ENCODE measurements at regions not wholly inside any gene's neighbourhood (a gene's known extent, or its start where the extent isn't known, plus 50 kb on each side); places are given as distances from the start of the nearest gene placed in this dataset.

GRCh38 chr7:53596230-53596629 lies 560.8 kb downstream of the POM121L12 start:
- no peaks in the 10 kb centered on the region for H3K79me2 ChIP-seq (ENCODE audit: insufficient read depth, low read length)
- no peak overlapping the region for H3K9ac ChIP-seq (ENCODE audit: low read length)
- H4K20me1 ChIP-seq (ENCODE audit: insufficient read depth, low read length): no peaks in the 10 kb centered on the region
- TF ChIP-seq, protein P1, sequence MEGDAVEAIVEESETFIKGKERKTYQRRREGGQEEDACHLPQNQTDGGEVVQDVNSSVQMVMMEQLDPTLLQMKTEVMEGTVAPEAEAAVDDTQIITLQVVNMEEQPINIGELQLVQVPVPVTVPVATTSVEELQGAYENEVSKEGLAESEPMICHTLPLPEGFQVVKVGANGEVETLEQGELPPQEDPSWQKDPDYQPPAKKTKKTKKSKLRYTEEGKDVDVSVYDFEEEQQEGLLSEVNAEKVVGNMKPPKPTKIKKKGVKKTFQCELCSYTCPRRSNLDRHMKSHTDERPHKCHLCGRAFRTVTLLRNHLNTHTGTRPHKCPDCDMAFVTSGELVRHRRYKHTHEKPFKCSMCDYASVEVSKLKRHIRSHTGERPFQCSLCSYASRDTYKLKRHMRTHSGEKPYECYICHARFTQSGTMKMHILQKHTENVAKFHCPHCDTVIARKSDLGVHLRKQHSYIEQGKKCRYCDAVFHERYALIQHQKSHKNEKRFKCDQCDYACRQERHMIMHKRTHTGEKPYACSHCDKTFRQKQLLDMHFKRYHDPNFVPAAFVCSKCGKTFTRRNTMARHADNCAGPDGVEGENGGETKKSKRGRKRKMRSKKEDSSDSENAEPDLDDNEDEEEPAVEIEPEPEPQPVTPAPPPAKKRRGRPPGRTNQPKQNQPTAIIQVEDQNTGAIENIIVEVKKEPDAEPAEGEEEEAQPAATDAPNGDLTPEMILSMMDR (IDR thresholded peaks at IDR 0.05; ENCODE audit: low read length): no peak
- TF ChIP-seq EZH2 (IDR thresholded peaks at IDR 0.05; ENCODE audit: borderline replicate concordance, low read length): no peak
- no peaks in the 10 kb centered on the region for H3K36me3 ChIP-seq (ENCODE audit: insufficient read depth, low read length)
- no peak overlapping the region for H3K4me2 ChIP-seq (ENCODE audit: low read length)
- no peak overlapping the region for H3K4me3 ChIP-seq (ENCODE audit: low read depth, low read length, poor library complexity, severe bottlenecking)
- H3K4me1 ChIP-seq (ENCODE audit: insufficient read depth, low read length, severe bottlenecking): peaks cover 8% of the 10 kb centered on the region
- no peak overlapping the region for H2AFZ ChIP-seq (ENCODE audit: low read length)
- H3K9me3 ChIP-seq (ENCODE audit: low read length): no peaks in the 10 kb centered on the region
- H3K9me2 ChIP-seq (ENCODE audit: low read depth, low read length): no peaks in the 10 kb centered on the region
- H3K27me3 ChIP-seq (ENCODE audit: insufficient read depth, low read length): no peaks in the 10 kb centered on the region
- no peaks in the 10 kb centered on the region for H3F3A ChIP-seq (ENCODE audit: insufficient read depth, low read length)
- H3K27ac ChIP-seq (ENCODE audit: low read depth, low read length, poor library complexity, severe bottlenecking): no peak overlapping the region

DNA sequence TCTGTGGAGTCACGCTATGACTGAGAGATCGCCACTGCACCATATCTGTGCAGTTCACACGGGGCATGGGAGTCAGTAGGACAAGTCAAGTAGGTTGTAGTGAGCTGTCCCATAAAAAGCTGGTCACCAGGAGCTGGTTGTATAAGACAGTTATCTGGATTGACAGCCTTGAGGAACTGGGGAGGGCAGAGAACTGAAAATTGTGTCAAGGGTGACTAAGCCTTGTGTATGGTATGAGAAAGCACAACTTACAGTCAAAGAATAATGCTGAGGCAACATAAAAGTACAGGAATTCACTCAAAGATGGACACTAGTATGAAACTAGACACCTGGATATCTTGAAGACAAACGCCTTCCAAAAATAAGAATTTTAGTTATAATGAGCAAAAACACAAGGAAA lies 564.9 kb downstream of the POM121L12 start:
- peaks cover 8% of the 10 kb centered on the region for H3K4me1 ChIP-seq (ENCODE audit: insufficient read depth, low read length, severe bottlenecking)
- no peaks in the 10 kb centered on the region for H3K36me3 ChIP-seq (ENCODE audit: insufficient read depth, low read length)
- H3K27ac ChIP-seq (ENCODE audit: low read depth, low read length, poor library complexity, severe bottlenecking): no peak overlapping the region
- H3K27me3 ChIP-seq (ENCODE audit: insufficient read depth, low read length): no peaks in the 10 kb centered on the region
- H3F3A ChIP-seq (ENCODE audit: insufficient read depth, low read length): no peaks in the 10 kb centered on the region
- H3K4me2 ChIP-seq (ENCODE audit: low read length): no peak overlapping the region
- H3K9me3 ChIP-seq (ENCODE audit: low read length): no peaks in the 10 kb centered on the region
- no peaks in the 10 kb centered on the region for H3K79me2 ChIP-seq (ENCODE audit: insufficient read depth, low read length)
- no peak overlapping the region for H2AFZ ChIP-seq (ENCODE audit: low read length)
- H4K20me1 ChIP-seq (ENCODE audit: insufficient read depth, low read length): no peaks in the 10 kb centered on the region
- H3K9ac ChIP-seq (ENCODE audit: low read length): no peak overlapping the region
- H3K4me3 ChIP-seq (ENCODE audit: low read depth, low read length, poor library complexity, severe bottlenecking): no peak overlapping the region
- TF ChIP-seq, protein P1 (IDR thresholded peaks at IDR 0.05; ENCODE audit: low read length): no peak
- no peak for TF ChIP-seq EZH2 (IDR thresholded peaks at IDR 0.05; ENCODE audit: borderline replicate concordance, low read length)
- H3K9me2 ChIP-seq (ENCODE audit: low read depth, low read length): no peaks in the 10 kb centered on the region

DNA sequence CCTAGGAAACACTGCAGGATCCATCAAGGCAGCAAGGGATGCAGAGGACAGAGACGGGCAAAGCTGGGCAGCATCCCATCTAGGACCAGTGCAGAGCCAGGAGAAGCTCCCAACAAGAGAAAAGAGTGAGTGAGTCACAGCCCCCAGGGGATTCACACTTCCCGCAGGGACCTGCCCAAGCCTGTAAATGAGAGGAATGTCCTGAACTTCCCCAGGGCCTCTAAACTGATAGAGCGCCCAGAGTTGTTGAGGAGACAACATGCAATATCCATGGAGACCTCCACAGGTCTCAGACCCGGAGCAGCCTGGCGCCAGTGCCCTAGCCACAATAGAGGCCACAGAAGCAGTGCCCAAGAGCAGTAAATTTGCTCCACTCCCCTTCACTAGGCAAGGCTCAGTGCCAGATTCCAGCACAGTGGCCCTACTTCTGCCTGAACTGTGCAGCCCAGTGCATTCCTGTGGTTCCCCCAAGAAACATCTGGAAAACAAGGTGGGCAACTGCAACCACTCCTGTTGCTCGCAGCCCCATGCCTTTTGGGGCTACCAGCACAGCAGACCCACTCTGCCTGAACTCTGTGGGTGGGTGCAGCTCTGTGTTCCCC lies 567.5 kb downstream of the POM121L12 start:
- H3K27ac ChIP-seq (ENCODE audit: low read depth, low read length, poor library complexity, severe bottlenecking): no peak overlapping the region
- no peaks in the 10 kb centered on the region for H3K79me2 ChIP-seq (ENCODE audit: insufficient read depth, low read length)
- no peaks in the 10 kb centered on the region for H3K36me3 ChIP-seq (ENCODE audit: insufficient read depth, low read length)
- H3K4me1 ChIP-seq (ENCODE audit: insufficient read depth, low read length, severe bottlenecking): no peaks in the 10 kb centered on the region
- H3K27me3 ChIP-seq (ENCODE audit: insufficient read depth, low read length): no peaks in the 10 kb centered on the region
- no peak overlapping the region for H3K4me2 ChIP-seq (ENCODE audit: low read length)
- no peak overlapping the region for H3K9ac ChIP-seq (ENCODE audit: low read length)
- no peaks in the 10 kb centered on the region for H3K9me3 ChIP-seq (ENCODE audit: low read length)
- TF ChIP-seq EZH2 (IDR thresholded peaks at IDR 0.05; ENCODE audit: borderline replicate concordance, low read length): no peak
- TF ChIP-seq, protein P1 (IDR thresholded peaks at IDR 0.05; ENCODE audit: low read length): no peak
- no peak overlapping the region for H2AFZ ChIP-seq (ENCODE audit: low read length)
- no peaks in the 10 kb centered on the region for H3F3A ChIP-seq (ENCODE audit: insufficient read depth, low read length)
- no peak overlapping the region for H3K4me3 ChIP-seq (ENCODE audit: low read depth, low read length, poor library complexity, severe bottlenecking)
- H4K20me1 ChIP-seq (ENCODE audit: insufficient read depth, low read length): no peaks in the 10 kb centered on the region
- no peaks in the 10 kb centered on the region for H3K9me2 ChIP-seq (ENCODE audit: low read depth, low read length)
